Kidney glomerular epithelial cell (primary cell): ENCODE measurements at regions not wholly inside any gene's neighbourhood (a gene's known extent, or its start where the extent isn't known, plus 50 kb on each side); places are given as distances from the start of the nearest gene placed in this dataset.

Source experiments
- DNase-seq: peaks from one replicate; lab custom pipeline; 2025; lab: John Stamatoyannopoulos, UW

DNA sequence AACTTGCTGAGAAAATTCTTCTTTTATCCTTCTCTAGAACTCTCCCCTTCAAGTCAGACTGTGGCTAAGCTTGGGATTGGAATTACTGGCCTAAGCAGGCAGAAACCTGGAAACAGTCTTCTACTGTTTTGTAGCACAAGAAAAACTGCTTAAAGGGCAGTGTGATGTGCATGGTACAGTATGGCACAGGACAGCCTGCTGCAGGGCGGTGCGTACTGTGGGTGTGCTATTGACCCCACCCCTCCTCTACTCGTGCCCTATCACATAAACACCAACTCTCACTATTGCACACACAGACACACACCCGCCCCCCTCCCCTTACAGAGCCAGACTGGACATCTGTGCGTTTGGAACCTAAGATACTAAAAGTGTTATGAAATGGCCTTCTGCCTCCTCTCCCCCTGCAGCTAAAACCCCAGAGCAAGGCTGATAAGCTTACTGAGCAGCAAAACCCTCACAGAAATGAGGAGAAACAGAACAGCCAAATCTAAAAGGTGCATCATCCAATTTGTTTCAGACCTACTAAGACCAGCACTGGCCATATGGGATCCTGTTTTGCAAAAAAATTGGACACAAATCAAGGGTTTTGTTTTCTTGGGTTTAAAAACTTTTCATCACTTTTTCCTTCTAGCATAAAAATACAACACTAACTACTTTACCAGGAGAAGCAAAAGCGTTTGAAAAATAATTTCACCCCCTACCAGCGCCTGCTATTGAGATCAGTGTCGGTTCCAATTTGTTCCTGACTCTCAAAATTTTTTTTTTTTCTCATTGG lies 355.8 kb upstream of the LYPLAL1 start:
- DNase-seq = no peak

DNA sequence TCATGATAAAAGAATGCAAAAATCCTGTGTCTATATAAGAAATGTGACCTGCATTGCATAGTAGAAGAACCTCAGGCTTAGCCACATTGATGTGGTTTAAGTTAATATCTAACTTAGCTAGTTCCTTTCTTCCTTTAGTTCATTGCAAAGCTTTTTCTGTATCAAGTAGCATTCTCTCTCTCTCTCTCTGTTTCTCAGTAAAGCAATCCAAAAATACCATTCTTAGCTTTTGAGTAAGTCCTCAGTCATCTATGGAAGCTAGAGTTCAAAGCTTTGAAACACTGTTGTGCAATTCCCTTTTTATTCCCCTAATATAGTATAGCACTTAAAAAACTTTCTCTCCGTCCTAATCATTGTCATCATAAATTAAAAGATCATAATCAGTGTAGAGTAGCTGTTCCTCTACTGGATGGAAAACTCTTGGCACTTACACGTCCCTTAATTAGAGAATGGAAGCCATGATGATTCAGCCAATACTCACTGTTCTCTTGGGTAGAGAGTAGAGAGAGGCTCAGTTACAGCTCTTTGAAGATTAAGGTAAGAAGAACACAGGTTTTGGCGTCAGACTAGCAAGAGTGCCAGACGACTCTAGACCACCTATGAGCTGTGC lies 350.3 kb upstream of the LYPLAL1 start:
- peak; percentile 99 for DNase-seq

DNA sequence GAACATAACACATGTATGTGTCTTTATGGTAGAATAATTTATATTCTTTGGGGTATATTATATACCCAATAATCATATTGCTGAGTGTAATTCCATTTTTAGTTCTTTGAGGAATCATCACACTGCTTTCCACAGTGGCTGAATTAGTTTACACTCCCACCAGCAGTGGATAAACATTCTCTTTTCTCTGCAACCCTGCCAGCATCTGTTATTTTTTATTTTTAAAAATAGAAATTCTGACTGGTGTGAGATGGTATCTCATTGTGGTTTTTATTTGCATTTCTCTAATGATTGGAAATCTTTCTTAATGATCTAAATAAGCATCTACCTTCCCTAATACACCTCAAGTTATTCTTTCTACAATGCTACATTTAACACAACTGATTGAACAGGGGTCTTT lies 346.2 kb upstream of the LYPLAL1 start:
- no peak for DNase-seq

DNA sequence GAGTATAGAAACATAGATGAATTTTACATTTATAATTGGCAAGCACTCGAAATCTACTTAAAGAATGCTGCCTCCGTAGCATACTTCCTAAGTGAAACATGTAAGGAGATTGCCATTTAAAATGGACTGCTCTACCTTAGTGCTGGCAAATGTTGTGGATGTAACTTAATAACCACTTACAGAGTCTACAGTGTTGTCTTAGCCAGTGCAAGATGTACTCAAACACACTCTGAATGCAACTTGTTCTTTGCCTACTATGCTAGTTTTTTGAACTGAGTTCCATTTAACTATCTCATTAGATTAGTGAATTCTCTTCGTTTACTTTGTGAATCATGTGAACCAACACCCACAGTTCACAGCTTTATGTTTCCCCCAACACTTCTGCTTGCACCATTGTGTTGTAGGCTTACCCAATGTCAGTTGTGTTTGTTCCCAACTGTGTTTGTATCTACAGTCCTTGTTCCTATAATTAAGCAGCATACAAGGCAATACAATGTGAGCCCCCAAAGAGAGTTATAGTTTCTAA lies 345.5 kb upstream of the LYPLAL1 start:
- no peak for DNase-seq

DNA sequence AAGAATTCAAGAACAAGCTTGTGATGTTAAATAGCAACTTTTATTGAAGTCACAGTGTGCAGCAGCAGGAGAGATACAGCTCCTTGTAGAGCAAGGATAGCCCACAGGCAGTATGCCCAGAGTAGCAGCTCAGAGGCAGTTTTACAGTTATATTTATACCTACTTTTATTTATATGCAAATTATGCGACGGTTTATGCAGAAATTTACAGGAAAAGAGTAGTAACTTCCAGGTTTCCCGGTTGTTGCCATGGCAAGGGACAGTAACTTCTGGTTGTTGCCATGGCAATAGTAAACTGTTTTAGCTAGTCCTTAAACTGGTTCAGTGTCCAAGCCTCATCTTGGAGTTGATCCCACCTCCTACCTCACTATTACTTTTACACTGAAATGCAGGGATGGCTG lies 344.6 kb upstream of the LYPLAL1 start:
- DNase-seq = no peak

DNA sequence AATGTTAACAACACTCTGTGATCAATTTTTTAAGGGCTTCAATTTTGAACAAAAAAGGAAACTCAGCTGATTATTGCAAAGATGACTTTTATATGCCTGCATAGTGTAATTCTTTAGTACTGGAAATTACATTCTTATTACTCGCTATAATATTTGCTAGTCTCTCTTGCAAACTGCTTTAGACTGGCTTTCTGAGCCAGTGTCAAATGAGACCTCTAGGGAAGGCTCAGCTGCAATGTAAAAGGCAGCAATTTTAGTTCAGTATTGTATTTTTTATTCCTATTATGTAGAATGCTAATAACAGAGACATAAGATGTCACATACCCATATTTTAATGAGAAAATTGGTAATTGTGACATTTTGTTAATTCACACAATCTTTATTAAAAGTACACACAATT lies 338.1 kb upstream of the LYPLAL1 start:
- no peak for DNase-seq

DNA sequence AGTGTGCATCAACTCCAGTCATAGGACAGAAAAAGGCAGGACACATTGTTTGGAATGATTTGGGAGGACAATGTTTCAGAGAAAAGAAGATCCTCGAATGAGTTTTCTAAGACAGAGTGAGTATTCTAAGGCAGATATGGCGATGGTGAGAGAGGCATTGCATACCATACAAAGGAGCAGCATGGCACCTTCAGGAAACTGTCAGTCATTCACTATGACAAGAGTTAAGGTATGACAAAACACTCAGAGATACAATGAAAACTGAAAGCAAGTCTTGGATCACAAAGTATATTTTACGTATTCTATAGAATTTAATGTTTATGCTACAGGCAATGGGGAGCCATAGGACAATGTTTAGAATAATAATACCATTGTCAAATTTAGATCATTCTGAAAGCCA lies 337.4 kb upstream of the LYPLAL1 start:
- DNase-seq = no peak

DNA sequence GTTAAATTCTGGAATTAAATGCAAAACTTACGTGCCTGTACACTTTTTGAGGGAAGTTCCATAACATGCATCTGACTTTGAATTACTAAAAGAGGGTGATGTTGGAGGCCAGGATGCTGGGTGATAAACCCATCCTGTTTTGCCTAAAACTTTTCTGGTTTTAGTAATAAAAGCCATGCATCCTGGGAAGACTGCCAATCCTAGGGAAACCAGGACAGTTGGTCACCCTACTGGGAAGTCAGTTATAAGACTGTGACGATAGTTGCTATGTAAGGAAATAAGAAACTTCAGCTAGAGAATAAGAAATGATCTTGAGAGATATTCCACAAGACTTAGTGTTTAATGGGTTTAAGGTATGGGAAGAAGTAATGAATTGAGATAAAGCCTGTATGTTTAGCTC lies 336.6 kb upstream of the LYPLAL1 start:
- no peak for DNase-seq

DNA sequence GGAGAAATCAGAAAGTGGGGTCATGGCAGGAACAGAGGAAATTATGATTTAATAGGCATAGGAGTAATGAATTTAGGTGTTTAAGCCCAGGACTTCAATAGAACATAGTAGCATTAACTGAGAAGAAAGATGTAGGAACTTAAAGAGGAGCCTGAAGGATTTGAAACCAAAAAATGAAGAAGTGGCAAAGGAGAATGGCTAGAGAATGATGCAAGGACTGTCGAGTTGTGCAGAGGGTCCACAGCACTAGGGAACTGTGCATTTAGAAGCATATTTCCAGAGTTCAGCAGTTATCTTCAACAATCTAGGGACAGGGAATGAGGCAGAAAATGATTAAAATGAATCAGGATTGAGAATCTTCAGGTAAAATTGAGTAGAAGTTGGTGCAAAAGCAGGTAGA lies 328.1 kb upstream of the LYPLAL1 start:
- no peak for DNase-seq

DNA sequence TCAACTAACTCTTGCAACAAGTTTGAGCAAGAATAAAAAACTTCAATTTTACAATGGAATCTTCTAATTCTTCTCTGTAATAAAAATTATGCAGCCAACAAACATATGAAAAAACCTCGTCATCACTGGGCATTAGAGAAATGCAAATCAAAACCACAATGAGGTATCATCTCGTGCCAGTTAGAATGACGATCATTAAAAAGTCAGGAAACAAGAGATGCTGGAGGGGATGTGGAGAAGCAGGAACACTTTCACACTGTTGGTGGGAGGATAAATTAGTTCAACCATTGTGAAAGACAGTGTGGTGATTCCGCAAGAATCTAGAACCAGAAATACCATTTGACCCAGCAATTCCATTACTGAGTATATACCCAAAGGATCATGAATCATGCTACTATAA lies 327.5 kb upstream of the LYPLAL1 start:
- DNase-seq = no peak

DNA sequence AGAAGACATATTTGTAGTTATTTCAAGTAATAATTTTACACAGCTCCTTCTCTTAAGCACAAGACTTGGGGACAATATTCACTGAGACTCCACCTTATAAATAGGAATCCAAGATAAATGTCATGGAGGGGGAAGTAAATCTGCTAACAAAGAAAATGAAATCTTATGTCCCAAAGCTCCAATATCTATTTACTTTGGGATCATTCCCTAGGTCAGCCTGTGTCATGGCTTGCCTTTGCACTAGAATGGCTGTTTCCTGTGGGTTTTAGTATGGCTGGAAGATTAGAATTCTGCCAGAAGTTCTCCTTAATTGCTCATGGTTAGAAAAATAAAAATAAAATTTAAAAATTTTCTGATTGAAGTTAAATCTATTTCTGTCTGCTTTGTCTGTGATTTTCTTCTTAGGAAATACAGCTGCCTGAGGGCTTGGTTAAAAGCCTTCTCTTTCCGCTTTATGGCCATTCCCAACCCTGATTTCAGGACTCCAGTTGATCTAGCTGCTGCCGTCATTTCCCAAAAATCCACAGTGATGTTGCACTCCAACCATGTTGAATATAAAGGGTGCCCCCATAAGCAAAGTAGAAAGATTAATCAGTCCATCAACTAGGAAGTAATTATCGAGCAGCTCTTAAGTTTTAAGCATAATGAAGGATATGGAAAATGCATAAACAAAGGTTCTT lies 326.4 kb upstream of the LYPLAL1 start:
- no peak for DNase-seq

DNA sequence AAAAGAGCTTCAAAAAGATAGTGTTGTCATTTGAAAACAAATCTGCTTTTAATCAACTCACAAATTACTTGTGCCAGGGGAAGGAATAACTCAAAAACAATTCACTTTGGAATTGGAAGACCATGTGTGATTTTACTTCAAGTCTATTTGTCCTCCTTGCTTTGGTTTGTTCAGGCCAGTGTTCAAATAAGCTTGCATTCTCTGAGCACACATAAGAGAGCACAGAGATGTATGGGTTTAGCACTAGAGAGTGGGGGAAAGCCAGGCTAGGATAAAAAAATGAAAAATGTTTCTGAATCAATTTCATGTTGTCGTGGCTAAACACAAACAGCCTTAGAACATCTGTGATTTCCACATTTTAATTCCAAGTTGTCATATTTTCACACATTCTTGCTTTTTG lies 325.7 kb upstream of the LYPLAL1 start:
- no peak for DNase-seq

DNA sequence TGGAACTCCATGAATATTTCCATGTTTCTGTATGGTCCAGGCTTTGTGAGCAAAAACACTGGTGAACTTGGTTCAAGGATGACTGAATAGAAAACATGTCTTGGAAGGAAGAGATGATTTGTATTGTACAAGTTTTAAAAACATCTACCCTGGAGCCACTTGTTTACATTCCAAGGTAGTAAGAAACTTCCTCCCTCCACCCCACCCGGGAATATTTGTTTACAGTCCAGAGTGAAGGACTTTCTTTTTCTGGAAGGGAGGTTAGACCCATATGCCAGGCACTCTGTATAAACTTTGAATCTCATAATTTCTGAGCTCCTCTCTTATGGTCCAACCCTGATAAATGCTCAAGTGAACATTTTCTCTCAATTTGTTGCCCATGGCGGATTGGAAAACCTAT lies 323.3 kb upstream of the LYPLAL1 start:
- DNase-seq = no peak

DNA sequence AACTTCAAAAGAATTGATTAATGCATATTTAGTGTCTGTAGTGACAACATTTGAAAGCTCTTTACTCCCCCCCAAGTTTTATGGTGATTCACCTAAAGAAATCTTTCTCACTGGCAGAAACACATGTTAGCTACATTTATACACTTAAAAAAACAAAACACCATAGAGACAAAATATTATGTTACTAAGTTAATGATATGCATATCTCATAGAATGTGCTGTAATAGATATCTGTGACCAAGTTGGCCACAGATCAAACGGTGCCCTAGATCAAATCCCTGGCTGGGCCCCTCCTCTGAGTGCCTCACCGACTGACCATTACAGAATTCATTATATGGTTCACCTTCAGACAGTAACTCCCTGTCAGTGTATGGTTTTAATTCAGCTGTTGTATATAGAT lies 322.1 kb upstream of the LYPLAL1 start:
- no peak for DNase-seq

DNA sequence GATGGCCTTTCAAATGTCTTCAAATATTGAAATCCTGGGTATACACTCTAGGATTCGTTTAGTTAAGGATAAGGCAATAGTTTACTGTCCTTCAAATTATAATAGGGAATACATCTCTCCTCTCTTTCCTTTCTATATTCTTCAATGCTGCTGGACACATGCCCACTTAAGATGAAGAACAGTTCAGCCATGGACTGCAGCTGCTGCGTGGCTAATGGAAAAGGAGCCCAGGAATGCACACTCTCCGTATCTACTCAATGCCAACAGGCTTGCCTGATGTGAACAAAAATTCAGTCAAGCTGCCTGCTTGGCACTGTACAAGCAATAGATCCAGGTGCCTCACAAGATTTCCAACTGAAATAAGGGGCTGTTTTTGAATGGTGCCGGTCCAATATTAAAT lies 321.2 kb upstream of the LYPLAL1 start:
- DNase-seq = no peak

DNA sequence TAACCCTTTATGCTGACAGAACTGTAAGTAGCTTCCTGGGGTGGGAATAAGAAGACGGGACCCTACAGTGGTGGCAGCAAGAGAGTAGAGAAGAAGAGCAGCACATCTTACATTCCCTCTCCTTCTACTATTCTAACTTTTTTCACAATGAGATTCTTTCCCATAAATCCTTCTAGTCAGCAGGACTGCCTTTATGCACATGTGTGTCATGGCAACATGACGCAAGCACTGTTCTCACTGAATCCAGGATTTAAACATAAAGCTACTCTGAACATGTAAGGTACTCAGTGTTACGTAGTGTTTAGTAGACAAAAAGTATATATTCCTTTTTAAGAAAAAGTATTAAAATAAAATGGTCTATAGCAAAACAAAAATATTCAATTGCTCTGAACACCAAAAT lies 309.7 kb upstream of the LYPLAL1 start:
- no peak for DNase-seq

DNA sequence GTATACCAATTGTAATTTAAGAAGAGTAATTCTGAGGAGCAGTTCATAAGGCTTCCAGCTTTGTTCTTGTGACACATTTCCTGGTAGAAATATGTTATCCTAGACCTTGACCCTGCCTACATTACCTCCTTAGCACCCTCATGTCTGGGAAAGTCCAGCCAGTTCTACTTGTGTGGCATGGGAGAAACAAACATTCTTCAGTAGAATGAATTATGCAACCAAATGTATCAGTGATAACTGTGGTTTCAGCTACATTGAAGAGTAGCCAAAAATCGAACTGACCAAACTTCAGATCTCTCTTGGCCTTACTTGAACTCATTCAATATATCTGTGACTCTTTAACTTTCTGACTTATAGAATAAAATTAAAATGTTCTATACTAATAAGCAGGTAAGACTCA lies 308.1 kb upstream of the LYPLAL1 start:
- peak; percentile 13 for DNase-seq

DNA sequence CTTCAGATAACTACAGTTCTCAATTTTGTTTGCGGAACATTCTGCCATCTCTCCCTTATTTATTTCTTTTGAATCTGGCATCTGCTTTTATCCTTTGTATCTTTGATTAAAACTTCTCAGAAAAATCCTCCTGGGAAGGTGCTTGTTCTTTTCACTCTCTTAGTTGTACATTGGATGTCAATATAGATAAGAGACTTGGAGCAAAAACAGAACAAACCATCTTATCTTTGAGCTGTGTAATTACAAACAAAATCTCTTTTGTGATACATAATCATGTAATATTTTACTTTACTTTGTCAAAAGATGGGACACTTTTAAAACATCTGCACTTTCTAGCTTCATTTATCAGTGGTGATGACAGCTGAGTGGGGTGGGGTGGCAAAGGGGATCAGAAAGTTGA lies 307.2 kb upstream of the LYPLAL1 start:
- no peak for DNase-seq

DNA sequence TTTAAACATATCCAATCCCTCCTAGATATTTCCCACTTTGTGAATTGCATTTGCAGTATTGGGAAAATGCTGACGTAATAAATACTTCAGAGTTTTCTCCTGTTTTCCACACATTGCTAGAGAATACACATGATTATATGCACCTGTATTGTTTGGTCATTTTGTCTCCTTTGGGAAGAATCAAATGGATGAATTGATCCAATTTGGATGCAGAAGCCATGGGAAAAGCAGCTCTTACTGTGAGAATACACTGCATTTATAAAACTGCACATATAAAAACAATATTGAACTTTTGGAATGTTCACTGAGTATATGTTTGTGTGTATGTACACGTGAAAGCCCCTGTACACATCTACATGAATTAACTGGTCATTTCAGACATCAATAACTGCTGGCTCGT lies 306.6 kb upstream of the LYPLAL1 start:
- no peak for DNase-seq

DNA sequence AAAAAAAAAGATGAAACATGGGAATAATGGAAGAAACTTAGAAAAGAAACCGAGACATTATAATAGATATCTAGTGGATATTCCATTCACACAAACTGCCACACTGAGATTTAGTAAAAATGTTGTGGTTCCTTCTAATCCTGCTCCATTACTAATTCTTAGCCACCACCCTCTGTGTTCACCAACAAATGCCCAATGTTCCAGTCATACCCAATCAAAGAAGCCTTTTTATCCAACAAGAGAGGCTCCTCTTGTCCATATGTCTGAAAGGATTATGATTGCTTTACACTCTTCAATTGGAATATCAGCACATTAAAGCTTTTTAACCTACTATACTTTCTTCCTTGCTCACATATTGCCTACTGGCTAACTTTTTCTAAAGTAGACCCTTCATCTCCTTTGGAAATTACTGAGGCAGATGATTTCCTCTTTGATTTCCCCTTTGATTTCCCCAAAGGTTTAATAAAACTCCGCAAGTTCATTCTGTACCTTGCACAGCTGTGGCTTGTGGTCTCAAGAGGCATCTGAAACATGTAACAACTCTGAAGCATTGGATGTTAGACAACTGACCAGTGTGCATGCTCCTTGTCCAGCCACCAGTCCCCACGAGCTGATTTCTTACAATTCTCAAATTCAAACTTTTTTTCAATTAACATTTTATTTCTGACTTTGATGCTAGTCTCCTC lies 305.6 kb upstream of the LYPLAL1 start:
- no peak for DNase-seq

DNA sequence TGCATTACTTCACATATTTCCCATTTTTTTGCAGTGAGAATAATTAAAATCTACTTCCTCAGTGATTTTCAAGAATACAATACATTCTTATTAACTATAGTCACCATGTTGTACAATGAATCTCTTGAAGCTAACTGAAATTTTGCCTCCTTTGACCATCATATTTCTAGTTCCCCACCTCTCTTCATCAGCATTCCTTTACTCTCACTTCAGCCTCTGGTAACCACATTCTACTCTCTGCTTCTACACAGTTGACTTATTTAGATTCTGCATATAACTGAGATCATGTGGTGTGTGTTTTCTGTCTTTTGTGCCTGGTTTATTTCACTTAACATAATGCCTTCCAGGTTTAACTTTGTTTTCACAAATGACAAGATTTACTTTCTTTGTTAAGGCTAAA lies 304.4 kb upstream of the LYPLAL1 start:
- DNase-seq = no peak

DNA sequence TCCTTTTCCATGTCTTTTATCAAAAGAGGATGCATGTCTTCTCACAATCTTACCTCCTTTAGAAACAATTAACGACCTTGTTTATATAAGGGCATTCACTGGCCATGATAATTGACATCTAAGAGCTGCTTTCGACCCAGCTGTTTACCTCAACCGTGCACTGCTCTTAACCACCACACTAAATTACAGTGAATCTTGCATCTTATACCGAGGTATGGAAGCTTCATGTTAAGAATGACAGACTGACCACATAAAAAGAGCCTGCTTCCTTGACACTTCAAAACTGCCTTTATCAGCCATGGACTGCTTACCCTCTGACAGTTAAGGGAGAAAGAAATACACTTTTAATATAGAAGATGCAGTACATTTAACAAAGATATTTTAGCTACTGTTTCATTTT lies 301.7 kb upstream of the LYPLAL1 start:
- no peak for DNase-seq

DNA sequence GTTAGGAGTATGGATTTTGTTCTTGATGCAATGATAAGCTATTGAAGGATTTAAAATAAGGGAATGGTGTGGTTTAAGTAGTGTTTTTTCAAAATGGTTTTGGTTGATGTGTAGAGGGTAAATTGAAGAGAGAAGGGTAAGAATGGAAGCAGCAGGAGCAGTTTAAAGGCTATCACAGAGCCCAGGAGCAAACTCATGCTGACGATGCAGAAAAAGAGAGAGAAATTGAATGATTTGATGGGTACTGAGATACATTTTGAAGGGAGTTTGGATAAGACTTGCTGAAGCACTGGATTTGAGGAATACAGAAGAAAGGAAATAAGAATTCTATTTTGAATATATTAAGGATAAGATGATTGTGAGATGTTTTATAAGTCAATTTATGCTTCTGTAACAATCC lies 300.8 kb upstream of the LYPLAL1 start:
- DNase-seq = no peak
